Inferior parietal cortex (tissue), 1 donor: ENCODE measurements at regions not wholly inside any gene's neighbourhood (a gene's known extent, or its start where the extent isn't known, plus 50 kb on each side); places are given as distances from the start of the nearest gene placed in this dataset.

Source experiments
- DNase-seq: peaks from one replicate; pipeline ENCODE4 v3.0.0-alpha.2; 2016; ENCODE audit errors: extremely low spot score

GRCh38 chr5:8322484-8322883, 453.5 kb downstream of the MTRR start:
- DNase-seq: no peak

- no peak for DNase-seq
Measured at GRCh38 chr5:8327016-8327415, 458.1 kb downstream of the MTRR start.

- DNase-seq: no peak
Measured at GRCh38 chr5:8329773-8330172, 460.8 kb downstream of the MTRR start.

GRCh38 chr5:8332666-8333445, 463.9 kb downstream of the MTRR start:
- DNase-seq: no peak

GRCh38 chr5:8333485-8333884, 464.5 kb downstream of the MTRR start:
- DNase-seq: no peak

- DNase-seq: no peak
Measured at GRCh38 chr5:8333977-8334376, 465.0 kb downstream of the MTRR start.

- no peak for DNase-seq
Measured at GRCh38 chr5:8340261-8340660, 471.3 kb downstream of the MTRR start.

- DNase-seq: peak; percentile 31
Measured at GRCh38 chr5:8340739-8341344, 471.9 kb downstream of the MTRR start.

- DNase-seq: no peak
Measured at GRCh38 chr5:8341406-8341805, 472.5 kb downstream of the MTRR start.

- no peak for DNase-seq
Measured at GRCh38 chr5:8347984-8348383, 479.0 kb downstream of the MTRR start.

- no peak for DNase-seq
Measured at GRCh38 chr5:8349855-8350254, 480.9 kb downstream of the MTRR start.

GRCh38 chr5:8350644-8351339, 481.8 kb downstream of the MTRR start:
- no peak for DNase-seq

- no peak for DNase-seq
Measured at GRCh38 chr5:8355981-8356380, 487.0 kb downstream of the MTRR start.

- DNase-seq: no peak
Measured at GRCh38 chr5:8360012-8360411, 491.1 kb downstream of the MTRR start.

- no peak for DNase-seq
Measured at GRCh38 chr5:8362495-8362894, 493.5 kb downstream of the MTRR start.

- DNase-seq: no peak
Measured at GRCh38 chr5:8363138-8363537, 494.2 kb downstream of the MTRR start.

- DNase-seq: peak; percentile 57
Measured at GRCh38 chr5:8366266-8366665, 497.3 kb downstream of the MTRR start.

GRCh38 chr5:8376478-8376877, 507.5 kb downstream of the MTRR start:
- no peak for DNase-seq

- no peak for DNase-seq
Measured at GRCh38 chr5:8381972-8382371, 513.0 kb downstream of the MTRR start.

GRCh38 chr5:8382456-8382855, 513.5 kb downstream of the MTRR start:
- DNase-seq: no peak

- DNase-seq: no peak
Measured at GRCh38 chr5:8383616-8384015, 514.7 kb downstream of the MTRR start.

GRCh38 chr5:8386719-8387288, 517.9 kb downstream of the MTRR start:
- no peak for DNase-seq

GRCh38 chr5:8391911-8392310, 523.0 kb downstream of the MTRR start:
- no peak for DNase-seq
